SW480 (cell line): ENCODE measurements at regions not wholly inside any gene's neighbourhood (a gene's known extent, or its start where the extent isn't known, plus 50 kb on each side); places are given as distances from the start of the nearest gene placed in this dataset.

Source experiments
- DNase-seq: peaks from one replicate; pipeline ENCODE4 v3.0.0-alpha.2; 2016; ENCODE audit warnings: low spot score

DNA sequence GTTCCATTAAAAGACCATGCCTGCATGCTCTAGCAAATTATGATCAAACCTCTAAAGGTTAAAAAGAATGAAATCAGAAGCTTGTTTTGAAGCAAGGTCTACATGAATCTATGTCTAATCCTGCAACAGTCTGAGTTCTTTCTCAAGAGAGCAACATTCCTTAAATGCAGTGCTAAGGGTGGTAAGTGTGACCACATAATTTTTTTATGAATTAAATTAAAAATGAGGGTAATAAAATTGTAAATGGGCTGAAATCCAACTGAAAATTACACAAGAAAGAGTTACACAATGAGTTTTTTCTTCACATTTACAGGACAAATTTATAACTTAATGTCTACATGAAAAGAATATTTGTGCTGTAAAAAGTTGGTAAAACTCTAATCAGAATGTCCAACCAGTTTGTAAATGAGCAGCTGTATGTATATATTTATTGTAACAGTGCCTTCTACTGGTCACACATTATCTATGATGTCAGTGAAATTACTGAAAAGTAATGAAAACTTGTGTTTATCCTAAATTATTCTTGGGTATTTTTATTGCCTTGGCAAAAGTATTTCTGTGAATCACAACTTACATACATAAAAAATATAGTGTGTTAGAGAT lies 336.3 kb upstream of the PITX2 start:
- peak; percentile 11 for DNase-seq

DNA sequence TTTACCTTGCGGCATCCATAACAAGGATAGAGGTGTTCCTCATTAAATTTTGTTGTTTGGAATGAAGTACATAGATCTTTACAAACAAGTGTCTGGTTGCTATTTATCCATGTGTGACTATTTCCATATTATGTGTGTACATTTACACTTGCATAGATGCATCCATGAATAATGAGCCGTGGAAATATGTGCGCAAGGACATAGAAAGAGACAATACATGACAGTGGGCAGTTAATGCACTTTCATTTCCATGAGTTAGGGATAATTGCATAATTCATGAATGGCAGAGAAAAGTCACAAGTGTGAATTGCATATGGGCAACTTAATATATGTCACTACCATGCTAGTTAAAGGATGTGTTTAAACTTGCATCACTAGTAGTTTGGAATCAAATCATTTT lies 338.2 kb upstream of the PITX2 start:
- DNase-seq = no peak

DNA sequence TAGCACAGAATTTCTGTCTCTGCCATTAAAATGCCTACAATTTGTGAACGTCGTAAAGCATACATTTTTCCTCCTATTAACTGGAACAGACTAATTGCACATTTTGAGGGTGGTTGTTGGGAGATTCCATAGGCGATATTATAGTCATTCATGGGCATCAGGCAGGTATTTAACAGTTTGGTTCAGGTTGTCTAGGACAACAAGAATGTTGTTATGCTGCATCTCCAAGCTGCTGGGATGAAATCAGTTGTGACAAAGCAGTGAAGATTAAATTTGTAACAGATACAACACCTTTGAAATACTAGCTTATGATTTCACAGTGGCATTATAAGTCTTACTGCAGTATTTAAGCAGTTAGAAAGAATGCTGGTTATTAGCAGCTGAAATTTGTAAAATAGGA lies 339.7 kb upstream of the PITX2 start:
- no peak for DNase-seq

DNA sequence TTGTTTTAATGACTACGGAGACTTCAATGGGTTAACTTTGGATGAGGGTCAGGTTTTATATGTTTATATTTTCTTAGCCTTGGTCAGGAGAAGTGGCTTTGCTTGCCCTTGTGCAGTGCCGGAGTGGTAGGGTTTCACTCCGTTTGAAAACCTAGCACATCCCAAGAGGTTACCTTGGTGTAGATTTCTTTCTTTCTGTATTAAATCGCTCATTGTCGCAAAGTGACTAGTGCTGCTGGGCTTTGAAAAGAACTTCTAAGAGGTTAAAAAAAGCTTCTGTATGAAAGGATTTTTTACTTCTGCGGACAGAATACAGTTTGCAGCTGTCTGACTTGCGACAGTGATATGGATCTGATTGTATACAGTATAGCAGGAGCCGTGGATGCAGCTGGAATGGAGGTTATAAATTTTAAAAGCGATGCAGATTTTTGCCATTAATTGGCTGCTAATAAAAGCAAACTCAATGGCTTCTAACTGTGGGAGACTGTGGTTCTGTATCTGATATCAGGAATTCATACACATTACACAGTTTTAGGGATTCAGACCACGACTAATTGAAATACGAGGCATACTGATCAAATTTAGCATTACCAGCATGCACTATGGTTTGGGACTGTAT lies 340.9 kb upstream of the PITX2 start:
- DNase-seq = no peak

DNA sequence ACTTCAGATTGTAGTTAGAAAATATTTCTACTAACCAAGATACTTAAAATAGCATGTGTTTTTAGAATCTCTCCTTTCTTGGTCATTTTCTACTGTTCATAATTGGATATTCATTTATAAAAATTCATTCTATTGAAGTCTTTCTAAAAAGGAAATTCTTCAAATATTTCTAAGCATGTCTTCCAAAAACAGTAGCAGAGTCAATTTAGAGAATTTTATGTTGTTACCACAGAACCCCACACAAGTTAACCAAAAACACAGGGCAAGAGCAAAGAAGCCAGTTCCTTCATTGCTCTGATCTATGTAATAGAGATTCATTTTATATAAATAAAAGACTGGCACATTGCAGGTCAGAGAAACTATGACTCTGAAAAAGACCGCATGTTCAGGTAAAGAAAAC lies 345.1 kb upstream of the PITX2 start:
- no peak for DNase-seq

DNA sequence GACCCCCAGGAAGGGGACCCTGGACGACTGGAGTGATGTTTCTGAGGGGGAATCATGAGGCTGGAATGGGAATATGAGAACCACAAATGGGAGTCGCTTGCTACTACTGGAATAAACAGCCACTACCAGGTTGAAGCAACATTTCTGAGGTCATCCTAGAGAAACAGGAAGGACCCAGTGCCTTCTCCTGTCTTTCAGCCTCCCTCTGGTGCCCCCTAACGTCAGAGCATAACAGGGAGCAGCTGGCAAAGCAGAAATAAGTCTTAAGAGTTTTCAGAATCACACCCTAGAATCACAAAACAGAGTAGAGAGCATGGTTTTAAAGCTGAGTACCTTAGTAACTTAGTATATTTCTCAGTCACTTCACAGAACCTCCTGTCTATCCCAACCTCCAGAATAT lies 347.8 kb upstream of the PITX2 start:
- peak; percentile 56 for DNase-seq

DNA sequence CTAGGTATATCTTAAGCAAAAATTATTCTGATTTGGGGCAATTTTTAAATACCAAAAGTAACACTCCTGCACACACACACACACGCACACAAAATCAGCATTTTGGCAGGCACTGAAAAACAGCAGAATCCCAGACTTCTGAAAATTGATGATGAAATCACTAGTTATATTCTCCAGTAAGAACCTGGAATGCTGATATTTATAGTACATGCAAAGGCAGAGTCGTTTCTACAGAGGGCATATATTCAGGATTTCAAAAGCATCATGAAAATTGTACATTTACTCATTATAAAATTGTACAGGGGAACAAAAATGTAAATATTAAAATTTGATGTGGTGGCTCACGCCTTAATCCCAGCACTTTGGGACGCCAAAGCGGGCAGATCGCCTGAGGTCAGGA lies 352.5 kb upstream of the PITX2 start:
- no peak for DNase-seq

DNA sequence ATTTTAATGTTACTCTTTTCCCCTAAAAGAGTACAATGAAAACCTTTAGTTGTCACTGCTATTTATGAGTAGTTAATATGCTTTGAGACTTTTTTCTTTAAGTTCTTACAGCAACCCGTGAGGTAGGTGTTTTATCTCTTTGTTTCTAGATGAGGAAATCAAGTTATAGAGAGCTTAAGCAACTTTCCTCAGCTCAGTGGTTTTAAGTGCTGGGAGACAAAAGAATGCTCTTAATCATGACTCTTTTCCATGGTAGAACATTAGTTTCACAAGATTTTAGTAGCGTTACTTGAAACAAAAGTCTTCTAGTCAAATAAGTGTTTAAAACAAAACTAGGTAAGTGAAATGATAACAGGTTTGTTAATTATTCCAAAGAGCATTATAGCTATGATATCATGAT lies 354.7 kb upstream of the PITX2 start:
- DNase-seq = no peak

DNA sequence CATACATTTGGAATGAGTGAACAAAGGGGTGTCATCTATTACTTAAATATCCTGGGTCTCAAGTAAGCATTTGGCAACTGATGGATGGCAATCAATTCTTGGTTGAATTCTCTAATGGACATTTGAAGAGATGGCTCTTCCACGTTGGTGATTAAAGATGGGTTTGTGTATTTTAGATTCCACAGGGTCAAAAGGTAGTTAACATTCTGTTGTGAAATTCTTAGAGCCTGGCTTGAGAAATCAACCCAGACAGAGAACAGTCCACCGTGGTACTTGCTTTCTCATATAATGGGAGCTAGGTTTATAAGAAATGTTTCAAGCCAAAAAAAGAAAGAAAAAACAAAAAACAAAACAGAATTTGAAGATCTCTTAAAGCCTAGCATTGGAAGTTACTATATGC lies 355.9 kb upstream of the PITX2 start:
- no peak for DNase-seq

DNA sequence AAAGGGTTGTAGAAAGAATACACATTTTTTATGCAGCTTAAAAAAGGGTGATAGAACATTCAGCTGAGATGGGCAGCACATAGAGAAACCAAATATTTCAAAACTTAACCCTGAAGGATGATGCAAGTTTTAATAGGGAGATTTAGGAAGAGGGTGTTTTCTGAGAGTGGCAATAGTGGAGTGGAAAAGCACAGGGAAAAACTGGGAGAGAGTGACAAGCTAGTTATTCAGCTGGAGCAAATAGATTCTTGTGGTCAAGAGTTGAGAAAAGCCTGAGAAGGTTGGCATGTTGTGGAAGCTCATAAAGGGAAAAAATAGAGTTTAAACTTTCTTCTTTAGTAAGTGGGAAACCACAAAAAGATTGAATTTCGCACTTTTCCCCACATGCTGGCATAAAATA lies 359.6 kb upstream of the PITX2 start:
- DNase-seq = no peak

DNA sequence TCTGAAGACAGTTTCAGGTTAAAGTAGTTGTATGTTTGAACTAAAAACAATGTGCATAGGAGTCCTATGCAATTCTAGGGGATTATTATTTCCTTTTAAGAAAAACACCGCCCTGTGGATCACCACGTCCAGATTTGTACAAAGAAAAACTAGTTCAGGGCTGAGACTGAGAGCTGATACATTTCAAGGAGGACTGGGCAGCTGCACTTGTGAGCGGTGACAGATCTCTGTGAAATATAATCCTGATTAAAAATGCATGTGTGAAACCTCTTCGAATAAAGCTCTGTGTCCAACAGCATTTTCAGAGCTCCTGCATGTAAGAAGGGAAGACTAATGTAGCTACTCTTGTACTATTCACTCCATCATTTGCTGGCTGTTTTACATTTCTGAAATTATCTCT lies 365.8 kb upstream of the PITX2 start:
- DNase-seq = no peak

DNA sequence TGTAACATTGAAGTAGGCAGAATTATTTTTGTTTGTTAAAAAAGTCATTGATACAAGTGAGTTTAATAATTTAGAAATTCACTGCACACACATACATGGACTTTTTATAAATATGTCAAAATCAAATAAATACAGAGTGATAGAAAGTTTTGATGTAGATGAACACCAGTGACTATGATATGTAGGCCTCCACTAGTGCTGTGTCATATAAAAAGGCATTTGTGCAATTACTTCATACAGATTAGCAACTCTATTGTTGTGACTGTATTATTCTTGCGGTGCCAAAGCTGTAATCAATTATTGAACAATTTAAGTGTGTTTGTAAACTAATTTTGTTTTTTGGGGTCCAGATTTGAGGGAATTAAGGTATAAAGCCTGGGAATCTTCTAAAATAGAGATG lies 366.2 kb upstream of the PITX2 start:
- DNase-seq = no peak

DNA sequence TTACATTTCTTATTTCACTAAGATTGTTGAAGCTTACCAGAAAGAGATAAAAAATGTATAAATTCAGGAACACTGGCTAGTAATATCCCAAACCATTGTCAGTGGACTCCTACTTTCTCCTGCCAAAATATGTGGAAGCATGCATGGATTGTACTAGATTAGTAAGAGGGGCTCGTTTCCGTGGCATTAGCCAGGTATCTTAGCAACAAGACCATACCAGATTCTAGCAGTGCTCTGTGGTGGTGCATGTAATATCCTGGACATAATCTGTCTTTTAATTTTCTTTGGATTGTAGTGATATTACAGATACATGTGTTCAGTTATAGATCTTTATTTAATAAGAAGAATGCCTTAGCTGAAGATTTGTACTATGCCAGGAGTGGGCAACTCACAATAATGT lies 371.9 kb upstream of the PITX2 start:
- DNase-seq = no peak

DNA sequence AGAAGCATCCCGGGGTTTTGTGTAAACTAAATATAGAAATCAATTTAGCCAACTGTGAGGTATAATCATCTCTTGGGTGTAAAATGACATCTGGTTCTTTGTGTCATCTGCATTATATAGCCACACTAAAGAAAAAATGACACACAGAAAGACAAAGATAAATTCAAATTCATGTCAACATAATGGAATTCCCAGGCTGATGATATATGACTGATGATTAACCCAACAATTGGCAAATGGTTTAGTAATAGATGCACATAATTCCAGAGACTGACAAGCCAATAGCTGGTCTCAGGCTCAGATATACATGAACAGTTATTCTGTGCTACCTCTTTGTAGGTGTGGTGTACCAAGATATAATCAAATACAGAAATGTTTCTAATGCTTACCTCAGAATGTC lies 375.4 kb upstream of the PITX2 start:
- DNase-seq = no peak

DNA sequence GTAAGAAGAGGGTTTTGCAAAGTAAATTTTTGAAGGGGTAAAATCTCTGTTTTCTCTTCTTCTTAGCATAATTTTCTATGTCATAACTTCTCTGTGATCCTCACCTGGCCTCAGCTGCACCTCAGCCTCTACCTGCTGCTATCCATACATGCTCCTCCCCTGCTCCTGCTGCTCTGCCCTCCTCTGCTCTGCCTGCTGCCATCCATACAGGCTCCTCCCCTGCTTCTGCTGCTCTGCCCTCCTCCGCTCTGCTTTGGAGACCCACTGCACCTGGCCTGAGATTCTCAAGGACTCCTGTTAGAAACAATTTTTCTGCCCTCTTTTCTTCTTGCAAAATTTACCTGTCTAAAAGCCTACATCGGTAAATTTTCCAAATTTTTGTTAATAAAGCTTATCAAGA lies 388.6 kb upstream of the PITX2 start:
- DNase-seq = no peak

DNA sequence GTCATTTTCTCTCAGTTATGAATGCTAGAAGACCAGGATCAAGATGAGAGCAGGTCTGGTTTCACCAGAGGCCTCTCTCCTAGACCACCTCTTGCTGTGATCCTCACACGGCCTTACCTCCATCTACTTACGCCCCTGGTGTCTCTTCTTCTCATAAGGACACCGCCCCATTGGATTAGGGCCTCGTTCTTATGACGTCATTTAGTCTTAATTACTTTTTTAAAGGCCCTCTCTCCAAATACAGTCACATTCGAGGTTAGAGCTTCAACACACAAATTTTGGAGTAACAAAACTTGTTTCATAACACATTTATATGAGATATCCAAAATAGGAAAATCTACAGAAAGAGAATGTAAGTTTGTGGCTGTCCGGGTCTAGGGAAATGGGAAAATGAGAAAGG lies 391.0 kb upstream of the PITX2 start:
- DNase-seq = no peak

DNA sequence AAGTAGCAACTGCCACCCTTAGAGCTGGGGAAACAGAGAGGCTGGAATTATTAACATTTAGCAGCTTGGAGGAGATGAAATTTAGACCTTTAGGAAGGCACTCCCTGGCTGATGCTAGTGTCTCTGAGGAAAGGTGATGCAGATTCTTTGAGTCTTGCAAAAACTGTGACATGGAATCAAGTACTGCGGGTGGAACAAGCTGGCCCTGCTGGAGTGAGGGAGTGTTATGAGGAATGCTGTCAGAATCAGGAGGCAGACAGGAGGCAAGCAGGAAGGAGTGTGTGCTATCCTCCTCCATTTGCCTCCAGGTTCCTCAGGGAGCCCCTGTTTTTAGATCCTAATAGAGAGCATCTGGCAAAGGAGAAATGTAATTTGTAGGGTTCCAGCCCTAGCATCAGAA lies 391.7 kb upstream of the PITX2 start:
- DNase-seq = no peak

DNA sequence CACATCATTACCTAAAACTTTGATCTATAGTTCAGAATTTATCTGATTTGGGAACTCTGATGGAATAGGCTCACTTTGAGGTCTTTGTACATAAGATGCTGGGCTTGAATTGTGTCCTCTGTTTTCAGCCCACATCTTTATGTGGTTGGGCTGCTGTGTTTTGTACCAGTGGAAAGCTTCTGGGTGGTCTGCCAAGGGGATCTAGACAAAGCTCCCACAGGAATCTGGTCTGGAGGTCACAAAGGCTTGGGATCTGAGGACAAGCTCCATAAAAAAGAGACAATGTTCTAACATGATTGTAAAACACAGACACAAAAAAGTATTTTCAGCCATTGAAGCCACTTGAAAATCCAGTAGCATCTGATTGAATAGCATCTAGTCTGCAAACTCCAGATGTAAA lies 393.5 kb upstream of the PITX2 start:
- no peak for DNase-seq

DNA sequence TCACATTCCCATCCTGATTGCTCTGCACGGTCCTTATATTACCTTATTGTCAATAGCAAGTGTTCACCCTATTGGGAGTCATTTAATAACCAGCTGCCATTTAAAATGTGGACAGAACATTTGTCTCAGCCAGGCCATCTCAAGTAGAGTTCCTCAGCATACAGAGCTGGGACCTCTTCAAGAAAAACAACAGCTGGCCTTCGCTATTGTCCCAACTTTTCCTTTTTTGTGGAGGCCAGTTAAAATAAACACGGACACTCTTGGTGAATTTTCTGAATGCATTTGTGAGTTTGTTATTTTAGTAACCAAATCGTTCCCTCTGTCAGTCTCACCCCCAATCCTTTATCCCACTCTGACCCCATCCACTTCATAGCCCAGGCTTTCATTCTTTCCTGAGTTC lies 395.3 kb upstream of the PITX2 start:
- DNase-seq = no peak

DNA sequence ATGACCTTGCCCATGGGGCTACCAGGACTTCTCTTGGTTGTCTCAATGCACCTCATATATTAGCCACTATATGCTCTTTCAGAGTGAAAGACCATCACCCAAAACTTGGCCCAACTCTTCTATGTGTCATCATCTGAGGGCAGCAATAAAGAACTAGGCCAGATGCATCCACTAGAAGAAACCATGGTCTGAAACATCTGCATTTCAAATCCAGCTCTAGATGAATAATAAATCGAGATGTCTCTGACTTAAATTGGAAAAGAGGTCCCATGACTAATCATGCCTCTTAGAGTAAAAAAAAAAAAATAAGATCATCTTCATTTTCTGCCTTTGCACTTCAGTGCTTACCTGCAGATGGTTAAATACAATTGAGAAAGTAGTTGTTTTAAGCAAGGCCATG lies 397.6 kb upstream of the PITX2 start:
- no peak for DNase-seq

DNA sequence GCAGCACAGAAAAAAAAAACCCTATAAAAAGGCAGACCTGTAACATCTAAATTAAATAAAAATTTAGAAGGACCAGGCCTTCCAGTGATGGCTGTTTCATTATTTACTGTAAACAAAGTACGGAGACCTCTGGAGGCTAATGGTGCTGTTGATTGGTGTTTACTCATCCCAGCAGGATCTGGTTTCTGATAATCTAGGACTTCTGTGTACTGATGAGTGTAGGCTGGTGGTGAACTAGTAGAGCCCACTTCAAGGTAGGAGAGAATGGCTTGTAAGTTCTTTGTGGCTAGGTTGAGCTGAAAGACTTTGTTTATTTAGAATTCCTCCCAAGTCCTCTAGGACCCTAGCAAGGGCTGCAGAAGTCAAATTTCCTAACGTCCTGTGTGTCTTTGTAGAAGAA lies 398.1 kb upstream of the PITX2 start:
- no peak for DNase-seq

DNA sequence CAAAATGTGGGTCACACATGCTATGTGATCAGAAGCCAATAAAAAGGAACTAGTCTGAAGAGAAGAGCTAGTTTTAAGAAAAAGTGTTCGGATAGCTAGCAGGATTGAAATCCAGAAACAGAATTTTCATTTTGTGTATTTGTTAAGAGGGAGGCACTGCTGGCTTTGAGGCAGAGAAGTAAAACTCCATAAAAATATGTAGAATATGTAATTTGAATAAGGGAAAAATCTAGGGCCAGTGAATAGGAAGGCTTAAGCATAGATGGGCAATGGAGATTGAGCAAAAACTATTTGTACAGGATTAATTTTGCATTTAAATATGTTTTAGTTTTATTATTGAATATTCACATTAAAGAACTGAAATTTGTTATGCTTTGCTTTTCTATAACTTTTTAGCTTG lies 399.9 kb upstream of the PITX2 start:
- no peak for DNase-seq

DNA sequence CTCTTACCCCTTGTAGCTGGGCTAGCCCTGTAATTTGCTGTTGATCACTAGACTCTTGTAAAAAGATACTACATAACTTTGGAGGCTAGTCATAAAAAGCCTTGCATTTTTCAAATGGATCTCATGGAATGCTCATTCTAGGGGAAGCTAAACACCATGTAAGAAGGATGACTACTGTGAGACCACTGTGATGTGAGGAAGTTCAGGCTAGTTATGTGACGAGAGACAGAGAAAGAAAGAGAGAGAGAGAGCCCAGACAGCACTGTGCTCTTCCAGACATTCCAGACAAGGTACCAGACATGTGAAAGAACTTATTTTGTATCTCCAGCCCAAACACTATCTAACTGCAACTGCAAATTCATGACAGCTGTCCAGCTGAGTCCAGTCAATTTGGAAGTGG lies 404.6 kb upstream of the PITX2 start:
- DNase-seq = no peak

DNA sequence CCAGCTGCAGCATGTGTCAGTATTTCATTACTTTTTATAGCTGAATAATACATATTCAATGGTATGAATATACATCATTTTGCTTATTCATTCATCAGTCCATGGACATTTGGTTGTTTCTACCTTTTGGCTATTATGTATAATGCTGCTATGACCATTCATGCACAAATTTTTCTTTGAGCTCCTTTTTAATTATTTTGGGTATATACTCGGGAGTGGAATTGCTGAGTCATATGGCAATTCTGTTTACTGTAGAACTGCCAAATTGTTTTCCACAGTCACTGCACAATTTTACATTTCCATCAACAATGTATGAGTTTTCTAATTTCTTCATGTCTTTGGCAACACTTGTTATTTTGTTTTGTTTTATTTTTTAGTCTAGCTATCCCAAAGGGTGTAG lies 405.9 kb upstream of the PITX2 start:
- DNase-seq = no peak
